ENCODE measurements at regions not wholly inside any gene's neighbourhood (a gene's known extent, or its start where the extent isn't known, plus 50 kb on each side); places are given as distances from the start of the nearest gene placed in this dataset.

- DNase-seq = no peak
These were observed 97.3 kb downstream of the HAPSTR1 start for GRCh38 chr16:9188721-9189120.

- no peak for DNase-seq
These were observed 99.9 kb downstream of the HAPSTR1 start for GRCh38 chr16:9191274-9191850.

- DNase-seq = no peak
These were observed 101.3 kb downstream of the HAPSTR1 start for GRCh38 chr16:9192746-9193145.

- no peak for DNase-seq
These were observed 103.8 kb downstream of the HAPSTR1 start for GRCh38 chr16:9195287-9195686.

- DNase-seq = no peak
These were observed 106.7 kb downstream of the HAPSTR1 start for GRCh38 chr16:9197957-9198661.

GRCh38 chr16:9199311-9199710, 107.9 kb downstream of the HAPSTR1 start:
- DNase-seq = no peak

- no peak for DNase-seq
These were observed 108.3 kb downstream of the HAPSTR1 start for GRCh38 chr16:9199751-9200150.

GRCh38 chr16:9203956-9204355, 112.5 kb downstream of the HAPSTR1 start:
- no peak for DNase-seq

- no peak for DNase-seq
These were observed 114.2 kb downstream of the HAPSTR1 start for GRCh38 chr16:9205661-9206060.

GRCh38 chr16:9206156-9206555, 114.7 kb downstream of the HAPSTR1 start:
- DNase-seq = no peak

- no peak for DNase-seq
These were observed 121.2 kb downstream of the HAPSTR1 start for GRCh38 chr16:9212621-9213020.

- DNase-seq = no peak
These were observed 128.4 kb downstream of the HAPSTR1 start for GRCh38 chr16:9219813-9220212.

GRCh38 chr16:9225527-9226316, 134.3 kb downstream of the HAPSTR1 start:
- no peak for DNase-seq

GRCh38 chr16:9226924-9227323, 135.5 kb downstream of the HAPSTR1 start:
- DNase-seq = no peak

GRCh38 chr16:9231039-9231438, 139.6 kb downstream of the HAPSTR1 start:
- no peak for DNase-seq

- DNase-seq = no peak
These were observed 140.8 kb downstream of the HAPSTR1 start for GRCh38 chr16:9232102-9232770.

- DNase-seq = no peak
These were observed 144.4 kb downstream of the HAPSTR1 start for GRCh38 chr16:9235867-9236266.

GRCh38 chr16:9236319-9236718, 144.9 kb downstream of the HAPSTR1 start:
- DNase-seq = no peak

- DNase-seq = no peak
These were observed 146.9 kb downstream of the HAPSTR1 start for GRCh38 chr16:9238346-9238745.

- DNase-seq = no peak
These were observed 149.7 kb downstream of the HAPSTR1 start for GRCh38 chr16:9241177-9241576.

GRCh38 chr16:9248162-9248561, 156.7 kb downstream of the HAPSTR1 start:
- no peak for DNase-seq

- no peak for DNase-seq
These were observed 158.1 kb downstream of the HAPSTR1 start for GRCh38 chr16:9249534-9249933.

GRCh38 chr16:9251026-9251425, 159.6 kb downstream of the HAPSTR1 start:
- DNase-seq = no peak

GRCh38 chr16:9254863-9255262, 163.4 kb downstream of the HAPSTR1 start:
- no peak for DNase-seq

Data from stimulated activated CD8-positive, alpha-beta memory T cell treated with anti-CD3 and anti-CD28 coated beads, Interleukin-4, amount 100 ng/mL, for 48 hours (primary cell).